HepG2 (cell line): ENCODE measurements at regions not wholly inside any gene's neighbourhood (a gene's known extent, or its start where the extent isn't known, plus 50 kb on each side); places are given as distances from the start of the nearest gene placed in this dataset.

Experiments
- ATAC-seq: fragments of 200-7000 bp; cut with Tn5 transposase; 3 replicates; pipeline ENCODE4 v1.9.1; 2020; ENCODE audit warnings: mild to moderate bottlenecking, moderate library complexity
- BruUV-seq: library from RNA; stranded (reverse); fragments of 400-500 nt; replicated peaks from 2 replicates; lab custom pipeline; 2021; lab: Mats Ljungman, UMichigan
- CTCF ChIA-PET: fragments of 300-600 bp; formaldehyde crosslinking; extraction: SDS; loops from one replicate; lab custom pipeline; 2021; ENCODE audit warnings: low total read pairs, inconsistent platforms, low intra/inter-chr PET ratio; lab: Yijun Ruan, JAX
- POLR2A ChIA-PET: fragments of 350-600 bp; sonication (Branson Sonifier 250); formaldehyde crosslinking; loops from one replicate; lab custom pipeline; 2020; ENCODE audit warnings: antibody characterized with exemption, inconsistent platforms; lab: Yijun Ruan, JAX
- DNase-seq: peaks from one replicate; pipeline ENCODE4 v3.0.0-alpha.2; 2015; ENCODE audit warnings: low spot score
- FAIRE-seq: peaks from 3 replicates; lab custom pipeline; 2011; peaks lifted over from hg19 to GRCh38; lab: Jason Lieb, UNC
- H2AFZ ChIP-seq: one replicate; pipeline ENCODE4 v1.6.1; 2011; ENCODE audit warnings: low read length, inconsistent platforms
- H3K27ac ChIP-seq: fragments of 300-600 bp; 3 replicates; pipeline ENCODE4 v1.8.0; 2011; ENCODE audit warnings: mixed run types, mild to moderate bottlenecking, mixed read lengths, low read length, inconsistent platforms; ENCODE audit not compliant: insufficient read depth; ENCODE audit errors: extremely low read length
- H3K27me3 ChIP-seq, 2 experiments: fragments of 200-600 bp in 1 of 2; 2 replicates in 1 of 2; 3 replicates in 1 of 2; pipeline versions ENCODE4 v1.6.0 to v1.8.0; 2011; ENCODE audit warnings: low read length in 2 of 2, mild to moderate bottlenecking in 2 of 2, moderate library complexity in 2 of 2, inconsistent platforms in 1 of 2; ENCODE audit not compliant: insufficient read depth in 2 of 2, control insufficient read depth in 1 of 2
- H3K36me3 ChIP-seq, 2 experiments: fragments of 200-600 bp in 1 of 2; replicated peaks in 1 of 2; 2 replicates in 1 of 2; 3 replicates in 1 of 2; pipeline versions ENCODE4 v1.5.1 to v1.8.0; 2011; ENCODE audit warnings: low read length in 2 of 2, inconsistent platforms in 1 of 2; ENCODE audit not compliant: insufficient read depth in 2 of 2, control insufficient read depth in 1 of 2
- H3K4me1 ChIP-seq: 2 replicates; pipeline ENCODE4 v1.5.1; 2012; ENCODE audit warnings: low read length, inconsistent platforms; ENCODE audit not compliant: insufficient read depth
- H3K4me2 ChIP-seq: 2 replicates; pipeline ENCODE4 v1.6.0; 2011; ENCODE audit warnings: low read depth, low read length, inconsistent platforms
- H3K4me3 ChIP-seq, 3 experiments: fragments of 200-600 bp in 1 of 3; sonication (generic), shearing (Covaris generic) in 1 of 3; replicated peaks in 1 of 3; 2 replicates each; pipeline ENCODE4 v1.5.1; 2011 to 2016; ENCODE audit warnings: low read length in 3 of 3, inconsistent platforms in 2 of 3, low read depth in 2 of 3, mild to moderate bottlenecking in 2 of 3, control low read depth in 1 of 3, mixed read lengths in 1 of 3; ENCODE audit not compliant: insufficient read depth in 1 of 3
- H3K79me2 ChIP-seq: one replicate; pipeline ENCODE4 v1.6.1; 2011; ENCODE audit warnings: low read length, inconsistent platforms; ENCODE audit not compliant: insufficient read depth
- H3K9ac ChIP-seq: 2 replicates; pipeline ENCODE4 v1.6.0; 2011; ENCODE audit warnings: mild to moderate bottlenecking, low read depth, low read length, inconsistent platforms; ENCODE audit not compliant: insufficient read depth
- H3K9me3 ChIP-seq: 2 replicates; pipeline ENCODE4 v1.5.1; 2012; ENCODE audit warnings: mild to moderate bottlenecking, low read length
- H4K20me1 ChIP-seq: 2 replicates; pipeline ENCODE4 v1.6.0; 2011; ENCODE audit warnings: inconsistent platforms, mild to moderate bottlenecking, low read length, moderate library complexity; ENCODE audit not compliant: insufficient read depth
- CREB1 ChIP-seq, 2 experiments: fragments of 450-650 bp in 1 of 2; IDR thresholded peaks; 2 replicates each; pipeline ENCODE4 v1.6.1; 2016 to 2017; ENCODE audit warnings: control low read depth in 1 of 2, mild to moderate bottlenecking in 1 of 2, missing compliant biosample characterization in 1 of 2, missing genetic modification characterization in 1 of 2
- HNRNPK ChIP-seq: fragments of 200-400 bp; formaldehyde crosslinking; IDR thresholded peaks from 2 replicates; pipeline ENCODE4 v1.6.1; 2018; ENCODE audit warnings: low read length, low read depth, moderate library complexity, mild to moderate bottlenecking; ENCODE audit not compliant: poor library complexity, severe bottlenecking
- RCOR2 ChIP-seq: IDR thresholded peaks from 2 replicates; pipeline ENCODE4 v1.6.1; 2016; ENCODE audit warnings: missing biosample characterization, missing genetic modification reagents
- SKI ChIP-seq: fragments of 450-650 bp; IDR thresholded peaks from one replicate; pipeline ENCODE4 v1.6.1; 2018; ENCODE audit warnings: mild to moderate bottlenecking; ENCODE audit not compliant: partially characterized antibody
- TP53 ChIP-seq: sonication (generic); formaldehyde crosslinking; conservative IDR thresholded peaks from 2 replicates; pipeline ENCODE4 v1.4.0; 2020; ENCODE audit warnings: missing genetic modification reagents
- ZFP62 ChIP-seq: sonication (generic); formaldehyde crosslinking; IDR thresholded peaks from 2 replicates; pipeline ENCODE4 v1.4.0; 2020; ENCODE audit warnings: missing genetic modification reagents
- ZFYVE20 ChIP-seq: sonication (generic); formaldehyde crosslinking; IDR thresholded peaks from 2 replicates; pipeline ENCODE4 v1.8.0; 2023; ENCODE audit warnings: low read depth, mild to moderate bottlenecking, moderate library complexity, missing genetic modification reagents, borderline replicate concordance
- ZNF331 ChIP-seq: sonication (generic); formaldehyde crosslinking; IDR thresholded peaks from 2 replicates; pipeline ENCODE4 v1.4.0; 2020; ENCODE audit warnings: missing genetic modification reagents
- ZNF430 ChIP-seq: sonication (generic); formaldehyde crosslinking; IDR thresholded peaks from 2 replicates; pipeline ENCODE4 v1.9.0; 2021; ENCODE audit warnings: mild to moderate bottlenecking, missing genetic modification reagents
- ZNF552 ChIP-seq: sonication (generic); formaldehyde crosslinking; IDR thresholded peaks from 2 replicates; pipeline ENCODE4 v1.9.0; 2022; ENCODE audit warnings: missing genetic modification reagents, mild to moderate bottlenecking, borderline replicate concordance
- ZNF570 ChIP-seq: sonication (generic); formaldehyde crosslinking; IDR thresholded peaks from 2 replicates; pipeline ENCODE4 v1.4.0; 2020; ENCODE audit warnings: mild to moderate bottlenecking, missing genetic modification reagents, borderline replicate concordance
- ZNF572 ChIP-seq: sonication (generic); formaldehyde crosslinking; IDR thresholded peaks from 2 replicates; pipeline ENCODE4 v1.5.1; 2020; ENCODE audit warnings: mild to moderate bottlenecking, missing genetic modification reagents
- WGBS: methylation state at CpG from one replicate; pipeline ENCODE4 v1.1.6; 2017; ENCODE audit warnings: low lambda C conversion rate; 5-methylcytosine and 5-hydroxymethylcytosine counted together
- in situ Hi-C: cut with HindIII; loops from 2 replicates; pipeline ENCODE4 v1.10.0; 2017; ENCODE audit warnings: low pct_unique_long_range_greater_than_20kb; ENCODE audit not compliant: extremely low pct_ligation_motif_present
- intact Hi-C: fragments of 100-400 bp; cut with micrococcal nuclease; formaldehyde crosslinking; loops from one replicate; pipeline ENCODE4 v1.10.0; 2022; ENCODE audit not compliant: unreplicated experiment
- TF ChIP-seq, protein P1 (sequence below): fragments of 450-650 bp; IDR thresholded peaks from 2 replicates; pipeline ENCODE4 v1.6.1; 2016
- TF ChIP-seq, protein P2 (sequence below): fragments of 450-650 bp; IDR thresholded peaks from 2 replicates; pipeline ENCODE4 v1.6.1; 2017
- TF ChIP-seq, protein P3 (sequence below): sonication (generic); formaldehyde crosslinking; IDR thresholded peaks from 2 replicates; pipeline ENCODE4 v1.4.0; 2020; ENCODE audit warnings: missing genetic modification reagents
- TF ChIP-seq, protein P4 (sequence below): sonication (generic); formaldehyde crosslinking; IDR thresholded peaks from 2 replicates; pipeline ENCODE4 v1.5.0; 2020; ENCODE audit warnings: missing genetic modification reagents, mild to moderate bottlenecking, borderline replicate concordance

DNA sequence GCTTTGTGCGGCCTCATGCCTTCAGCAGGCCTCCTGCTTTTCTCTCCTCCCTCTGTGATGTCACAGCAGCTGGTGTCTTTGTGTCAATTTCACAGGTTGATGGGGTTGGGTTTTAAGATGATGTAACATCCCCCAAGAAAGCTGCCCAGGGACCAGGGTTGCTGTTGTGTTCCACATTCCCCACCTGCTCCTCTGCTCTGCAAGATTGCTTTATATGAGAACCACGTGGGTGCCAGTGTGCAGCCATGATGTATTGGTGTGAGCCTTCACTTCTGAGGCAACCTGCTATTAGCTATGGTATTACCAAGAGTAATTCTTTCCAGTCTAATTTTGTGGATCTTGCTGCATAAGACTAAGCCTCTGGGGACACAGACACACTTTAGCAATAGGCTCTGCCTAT is 213.0 kb upstream of the ADAMTS16 start:
- no peaks in the 10 kb centered on the region for H3K36me3 ChIP-seq
- intact Hi-C loops (no loop called here), in situ Hi-C loops (no loop called here)
- DNase-seq (no peak), FAIRE-seq (no peak), ATAC-seq (no peak)
- no peaks in the 10 kb centered on the region for H3K79me2 ChIP-seq
- no peak for TF ChIP-seq ZNF430
- no peak for TF ChIP-seq ZNF552 (CRISPR knock-in tag)
- 0 out of 2 replicates have a peak, but pooled peaks have one; percentile 9 for TF ChIP-seq CREB1 (IDR thresholded peaks at IDR 0.05)
- no peak for TF ChIP-seq CREB1 (CRISPR knock-in tag; IDR thresholded peaks at IDR 0.05)
- TF ChIP-seq, protein P1, sequence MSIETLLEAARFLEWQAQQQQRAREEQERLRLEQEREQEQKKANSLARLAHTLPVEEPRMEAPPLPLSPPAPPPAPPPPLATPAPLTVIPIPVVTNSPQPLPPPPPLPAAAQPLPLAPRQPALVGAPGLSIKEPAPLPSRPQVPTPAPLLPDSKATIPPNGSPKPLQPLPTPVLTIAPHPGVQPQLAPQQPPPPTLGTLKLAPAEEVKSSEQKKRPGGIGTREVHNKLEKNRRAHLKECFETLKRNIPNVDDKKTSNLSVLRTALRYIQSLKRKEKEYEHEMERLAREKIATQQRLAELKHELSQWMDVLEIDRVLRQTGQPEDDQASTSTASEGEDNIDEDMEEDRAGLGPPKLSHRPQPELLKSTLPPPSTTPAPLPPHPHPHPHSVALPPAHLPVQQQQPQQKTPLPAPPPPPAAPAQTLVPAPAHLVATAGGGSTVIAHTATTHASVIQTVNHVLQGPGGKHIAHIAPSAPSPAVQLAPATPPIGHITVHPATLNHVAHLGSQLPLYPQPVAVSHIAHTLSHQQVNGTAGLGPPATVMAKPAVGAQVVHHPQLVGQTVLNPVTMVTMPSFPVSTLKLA, result peak; percentile 60
- TF ChIP-seq, protein P2, sequence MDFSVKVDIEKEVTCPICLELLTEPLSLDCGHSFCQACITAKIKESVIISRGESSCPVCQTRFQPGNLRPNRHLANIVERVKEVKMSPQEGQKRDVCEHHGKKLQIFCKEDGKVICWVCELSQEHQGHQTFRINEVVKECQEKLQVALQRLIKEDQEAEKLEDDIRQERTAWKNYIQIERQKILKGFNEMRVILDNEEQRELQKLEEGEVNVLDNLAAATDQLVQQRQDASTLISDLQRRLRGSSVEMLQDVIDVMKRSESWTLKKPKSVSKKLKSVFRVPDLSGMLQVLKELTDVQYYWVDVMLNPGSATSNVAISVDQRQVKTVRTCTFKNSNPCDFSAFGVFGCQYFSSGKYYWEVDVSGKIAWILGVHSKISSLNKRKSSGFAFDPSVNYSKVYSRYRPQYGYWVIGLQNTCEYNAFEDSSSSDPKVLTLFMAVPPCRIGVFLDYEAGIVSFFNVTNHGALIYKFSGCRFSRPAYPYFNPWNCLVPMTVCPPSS, result no peak
- no TSS peak for BruUV-seq
- ChIA-PET CTCF (no interaction called here), POLR2A (no interaction called here)
- H3K9me3 ChIP-seq, result no peaks in the 10 kb centered on the region
- no peaks in the 10 kb centered on the region for H4K20me1 ChIP-seq
- no peak overlapping the region for H3K27ac ChIP-seq
- no peak overlapping the region for H3K9ac ChIP-seq
- no peaks in the 10 kb centered on the region for H3K27me3 ChIP-seq
- no peak overlapping the region for H3K4me3 ChIP-seq
- H3K4me2 ChIP-seq, result no peak overlapping the region
- no peaks in the 10 kb centered on the region for H3K4me1 ChIP-seq
- H2AFZ ChIP-seq, result no peak overlapping the region
- 40% methylated on average over 1 of the region's 2 CpGs for WGBS

DNA sequence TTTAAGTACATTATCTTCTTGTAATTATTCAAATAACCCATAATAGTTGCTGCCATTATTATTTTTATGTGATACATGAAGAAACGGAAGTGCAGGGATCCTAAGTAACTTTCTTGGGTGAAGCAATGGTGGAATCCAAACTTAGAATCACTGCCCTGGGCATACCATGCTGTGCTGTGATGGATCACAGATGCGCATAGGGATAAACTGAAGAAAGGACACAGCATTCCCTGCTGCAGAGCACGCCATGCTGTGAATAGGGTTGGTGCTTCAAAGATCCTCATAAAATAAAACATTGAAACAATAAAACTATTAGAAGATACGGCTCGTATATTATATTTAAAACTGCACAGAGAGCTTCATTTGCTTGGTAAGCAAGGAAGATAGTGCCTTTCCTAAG is 211.7 kb upstream of the ADAMTS16 start:
- H2AFZ ChIP-seq, result no peak overlapping the region
- H4K20me1 ChIP-seq, result no peaks in the 10 kb centered on the region
- H3K79me2 ChIP-seq, result no peaks in the 10 kb centered on the region
- FAIRE-seq (no peak), ATAC-seq (no peak), DNase-seq (no peak)
- no peaks in the 10 kb centered on the region for H3K4me1 ChIP-seq
- intact Hi-C loops (no loop called here), in situ Hi-C loops (no loop called here)
- no peaks in the 10 kb centered on the region for H3K36me3 ChIP-seq
- H3K4me2 ChIP-seq, result no peak overlapping the region
- ChIA-PET CTCF (no interaction called here), POLR2A (no interaction called here)
- peaks cover 4% of the 10 kb centered on the region; the same call in 1 of the 2 replicates for H3K9me3 ChIP-seq
- H3K27me3 ChIP-seq, result no peaks in the 10 kb centered on the region
- no peak overlapping the region for H3K27ac ChIP-seq
- H3K9ac ChIP-seq, result no peak overlapping the region
- no TSS peak for BruUV-seq
- WGBS, result 16% methylated on average over 5 of the region's 5 CpGs
- H3K4me3 ChIP-seq, result no peak overlapping the region
- TF ChIP-seq HNRNPK, result no peak
- no peak for TF ChIP-seq RCOR2
- TF ChIP-seq, protein P3, sequence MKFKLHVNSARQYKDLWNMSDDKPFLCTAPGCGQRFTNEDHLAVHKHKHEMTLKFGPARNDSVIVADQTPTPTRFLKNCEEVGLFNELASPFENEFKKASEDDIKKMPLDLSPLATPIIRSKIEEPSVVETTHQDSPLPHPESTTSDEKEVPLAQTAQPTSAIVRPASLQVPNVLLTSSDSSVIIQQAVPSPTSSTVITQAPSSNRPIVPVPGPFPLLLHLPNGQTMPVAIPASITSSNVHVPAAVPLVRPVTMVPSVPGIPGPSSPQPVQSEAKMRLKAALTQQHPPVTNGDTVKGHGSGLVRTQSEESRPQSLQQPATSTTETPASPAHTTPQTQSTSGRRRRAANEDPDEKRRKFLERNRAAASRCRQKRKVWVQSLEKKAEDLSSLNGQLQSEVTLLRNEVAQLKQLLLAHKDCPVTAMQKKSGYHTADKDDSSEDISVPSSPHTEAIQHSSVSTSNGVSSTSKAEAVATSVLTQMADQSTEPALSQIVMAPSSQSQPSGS (CRISPR knock-in tag), result no peak
- no peak for TF ChIP-seq ZFYVE20
- TF ChIP-seq ZNF570 (CRISPR knock-in tag), result no peak
- no peak for TF ChIP-seq TP53 (CRISPR knock-in tag)
- no peak for TF ChIP-seq ZFP62 (CRISPR knock-in tag)
- TF ChIP-seq ZNF572 (CRISPR knock-in tag), result no peak
- no peak for TF ChIP-seq SKI
- no peak for TF ChIP-seq ZNF331 (CRISPR knock-in tag)
- TF ChIP-seq, protein P4, sequence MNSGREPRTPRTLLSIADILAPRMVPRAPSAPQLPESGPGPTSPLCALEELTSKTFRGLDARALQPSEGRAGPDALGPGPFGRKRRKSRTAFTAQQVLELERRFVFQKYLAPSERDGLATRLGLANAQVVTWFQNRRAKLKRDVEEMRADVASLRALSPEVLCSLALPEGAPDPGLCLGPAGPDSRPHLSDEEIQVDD (CRISPR knock-in tag), result no peak
